HUES64 (cell line): ENCODE measurements at regions not wholly inside any gene's neighbourhood (a gene's known extent, or its start where the extent isn't known, plus 50 kb on each side); places are given as distances from the start of the nearest gene placed in this dataset.

Experiments used
- H3K27ac ChIP-seq: 2 replicates; pipeline ENCODE4 v1.7.0; 2013; ENCODE audit warnings: low read depth, low read length, inconsistent platforms
- H3K27me3 ChIP-seq: 2 replicates; pipeline ENCODE4 v1.6.1; 2013; ENCODE audit warnings: mild to moderate bottlenecking, low read length; ENCODE audit not compliant: insufficient read depth
- H3K36me3 ChIP-seq: 2 replicates; pipeline ENCODE4 v1.6.1; 2013; ENCODE audit warnings: mild to moderate bottlenecking, low read length; ENCODE audit not compliant: insufficient read depth
- H3K4me1 ChIP-seq: 2 replicates; pipeline ENCODE4 v1.6.1; 2013; ENCODE audit warnings: mild to moderate bottlenecking, low read length, moderate library complexity; ENCODE audit not compliant: insufficient read depth
- H3K4me3 ChIP-seq: 2 replicates; pipeline ENCODE4 v1.5.1; 2013; ENCODE audit warnings: mild to moderate bottlenecking, low read length, moderate library complexity
- H3K9ac ChIP-seq: 2 replicates; pipeline ENCODE4 v1.6.1; 2013; ENCODE audit warnings: mild to moderate bottlenecking, low read depth, low read length
- H3K9me3 ChIP-seq: 2 replicates; pipeline ENCODE4 v1.6.1; 2013; ENCODE audit warnings: low read depth, low read length; ENCODE audit not compliant: insufficient read depth
- WGBS: fragments of 150-250, 120-280 bp; methylation state at CpG from one replicate; pipeline ENCODE4 v1.1.7; 2013; ENCODE audit warnings: missing lambda C conversion rate; 5-methylcytosine and 5-hydroxymethylcytosine counted together

GRCh38 chr2:187842978-187843847, 289.0 kb upstream of the TFPI start:
- H3K36me3 ChIP-seq = no peaks in the 10 kb centered on the region
- no peaks in the 10 kb centered on the region for H3K27me3 ChIP-seq
- no peak overlapping the region for H3K9ac ChIP-seq
- 68% methylated on average over 7 of the region's 8 CpGs for WGBS
- H3K4me3 ChIP-seq = no peak overlapping the region
- no peak overlapping the region for H3K27ac ChIP-seq
- H3K4me1 ChIP-seq = no peaks in the 10 kb centered on the region
- H3K9me3 ChIP-seq = no peaks in the 10 kb centered on the region

GRCh38 chr2:187847245-187848208, 293.3 kb upstream of the TFPI start:
- no peaks in the 10 kb centered on the region for H3K4me1 ChIP-seq
- H3K36me3 ChIP-seq = no peaks in the 10 kb centered on the region
- no peaks in the 10 kb centered on the region for H3K9me3 ChIP-seq
- no peaks in the 10 kb centered on the region for H3K27me3 ChIP-seq
- WGBS = 86% methylated on average over 1 of the region's 1 CpG
- H3K4me3 ChIP-seq = no peak overlapping the region
- no peak overlapping the region for H3K9ac ChIP-seq
- H3K27ac ChIP-seq = no peak overlapping the region

GRCh38 chr2:187851955-187852561, 297.8 kb upstream of the TFPI start:
- H3K4me3 ChIP-seq = no peak overlapping the region
- 91% methylated on average over 4 of the region's 5 CpGs for whole genome bisulfite sequencing

GRCh38 chr2:187853381-187853791, 299.2 kb upstream of the TFPI start:
- H3K27me3 ChIP-seq = no peaks in the 10 kb centered on the region
- WGBS = 92% methylated on average over 1 of the region's 1 CpG

More at GRCh38 chr2:187851955-187852561, 297.8 kb upstream of the TFPI start:
- no peaks in the 10 kb centered on the region for H3K4me1 ChIP-seq
- no peaks in the 10 kb centered on the region for H3K27me3 ChIP-seq
- no peaks in the 10 kb centered on the region for H3K36me3 ChIP-seq
- no peak overlapping the region for H3K27ac ChIP-seq
- H3K9me3 ChIP-seq = no peaks in the 10 kb centered on the region
- H3K9ac ChIP-seq = no peak overlapping the region

GRCh38 chr2:187854801-187855200, 300.6 kb upstream of the TFPI start:
- Histone ChIP-seq H3K9me3 (no peaks in the 10 kb centered on the region), H3K27me3 (no peaks in the 10 kb centered on the region), H3K36me3 (no peaks in the 10 kb centered on the region), H3K4me1 (no peaks in the 10 kb centered on the region), H3K4me3 (no peak overlapping the region), H3K9ac (no peak overlapping the region), H3K27ac (no peak overlapping the region)

More at GRCh38 chr2:187853381-187853791, 299.2 kb upstream of the TFPI start:
- no peaks in the 10 kb centered on the region for H3K36me3 ChIP-seq
- H3K27ac ChIP-seq = no peak overlapping the region
- H3K4me1 ChIP-seq = no peaks in the 10 kb centered on the region
- no peaks in the 10 kb centered on the region for H3K9me3 ChIP-seq
- no peak overlapping the region for H3K9ac ChIP-seq
- H3K4me3 ChIP-seq = no peak overlapping the region

GRCh38 chr2:187855689-187856088, 301.5 kb upstream of the TFPI start:
- Histone ChIP-seq H3K4me3 (no peak overlapping the region), H3K27me3 (no peaks in the 10 kb centered on the region), H3K9ac (no peak overlapping the region), H3K4me1 (no peaks in the 10 kb centered on the region), H3K9me3 (no peaks in the 10 kb centered on the region), H3K27ac (no peak overlapping the region), H3K36me3 (no peaks in the 10 kb centered on the region)
- WGBS = 98% methylated on average over 5 of the region's 5 CpGs

GRCh38 chr2:187857826-187858225, 303.6 kb upstream of the TFPI start:
- no CpG with 5 or more reads among the region's 1 CpG for WGBS
- Histone ChIP-seq H3K27ac (no peak overlapping the region), H3K36me3 (no peaks in the 10 kb centered on the region), H3K9me3 (no peaks in the 10 kb centered on the region), H3K4me1 (no peaks in the 10 kb centered on the region), H3K4me3 (no peak overlapping the region), H3K27me3 (no peaks in the 10 kb centered on the region), H3K9ac (no peak overlapping the region)

GRCh38 chr2:187862715-187863114, 308.5 kb upstream of the TFPI start:
- Histone ChIP-seq H3K27me3 (no peaks in the 10 kb centered on the region), H3K4me3 (no peak overlapping the region), H3K9me3 (no peaks in the 10 kb centered on the region), H3K27ac (no peak overlapping the region), H3K36me3 (no peaks in the 10 kb centered on the region), H3K4me1 (no peaks in the 10 kb centered on the region), H3K9ac (no peak overlapping the region)
- 92% methylated on average over 3 of the region's 3 CpGs for WGBS

- Histone ChIP-seq H3K36me3 (no peaks in the 10 kb centered on the region), H3K27ac (no peak overlapping the region), H3K9ac (no peak overlapping the region), H3K27me3 (no peaks in the 10 kb centered on the region), H3K4me3 (no peak overlapping the region), H3K9me3 (no peaks in the 10 kb centered on the region), H3K4me1 (no peaks in the 10 kb centered on the region)
- WGBS = 94% methylated on average over 4 of the region's 4 CpGs
These were observed 310.8 kb upstream of the TFPI start for GRCh38 chr2:187865025-187865424.

GRCh38 chr2:187867165-187867564, 312.9 kb upstream of the TFPI start:
- Histone ChIP-seq H3K9me3 (no peaks in the 10 kb centered on the region), H3K4me3 (no peak overlapping the region), H3K27me3 (no peaks in the 10 kb centered on the region), H3K36me3 (no peaks in the 10 kb centered on the region), H3K4me1 (no peaks in the 10 kb centered on the region), H3K27ac (no peak overlapping the region), H3K9ac (no peak overlapping the region)
- WGBS = 96% methylated on average over 8 of the region's 8 CpGs

GRCh38 chr2:187869195-187869594, 315.0 kb upstream of the TFPI start:
- no peak overlapping the region for H3K9ac ChIP-seq
- no peaks in the 10 kb centered on the region for H3K4me1 ChIP-seq
- H3K4me3 ChIP-seq = no peak overlapping the region
- WGBS = 82% methylated on average over 9 of the region's 9 CpGs
- H3K27me3 ChIP-seq = no peaks in the 10 kb centered on the region
- H3K36me3 ChIP-seq = no peaks in the 10 kb centered on the region
- H3K9me3 ChIP-seq = no peaks in the 10 kb centered on the region
- H3K27ac ChIP-seq = no peak overlapping the region
